ENCODE measurements at regions not wholly inside any gene's neighbourhood (a gene's known extent, or its start where the extent isn't known, plus 50 kb on each side); places are given as distances from the start of the nearest gene placed in this dataset.

DNA sequence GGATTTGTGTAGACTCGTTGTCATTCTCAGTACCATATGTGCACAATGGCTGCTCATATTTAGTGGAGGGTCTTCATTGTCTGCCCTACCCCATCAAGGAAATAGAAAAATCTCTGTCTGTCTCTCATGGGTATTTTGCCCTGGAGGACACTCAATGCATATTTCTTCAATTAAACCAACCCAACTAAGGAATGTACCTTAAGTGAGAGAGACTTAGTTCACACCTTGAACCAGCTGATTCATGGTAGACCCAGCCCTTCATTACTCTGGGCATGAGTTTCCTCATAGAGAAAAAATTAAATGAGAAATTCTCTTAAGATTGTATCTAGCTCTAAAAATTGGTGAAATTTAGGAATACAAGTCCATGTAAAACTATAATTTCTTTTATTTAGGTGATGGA is 107.1 kb upstream of the PLEKHG7 start:
- in situ Hi-C loops (cut with HindIII; ENCODE audit: low pct_unique_long_range_greater_than_20kb, low sequenced_read_pairs): no loop called here
- Histone ChIP-seq H3K27me3 (ENCODE audit: control insufficient read depth, insufficient read depth, low read length) (no peaks in the 10 kb centered on the region), H3K4me1 (ENCODE audit: control insufficient read depth, insufficient read depth, low read length) (no peaks in the 10 kb centered on the region), H3K27ac (ENCODE audit: low read length) (no peak overlapping the region), H3K4me3 (ENCODE audit: low read depth in 2 of 2, low read length in 2 of 2) (no peak overlapping the region), H3K36me3 (ENCODE audit: control insufficient read depth, insufficient read depth, low read length) (no peaks in the 10 kb centered on the region), H3K9me3 (ENCODE audit: control insufficient read depth, insufficient read depth, low read depth, low read length) (no peaks in the 10 kb centered on the region)
- no peak for DNase-seq (ENCODE audit: low read depth, low spot score)
- no peak for ATAC-seq
- CTCF ChIA-PET: no interaction called here
- intact Hi-C loops (cut with micrococcal nuclease; ENCODE audit: unreplicated experiment): no loop called here
- no TSS peak for BruUV-seq (replicated peaks)
- POLR2A ChIA-PET: no interaction called here
- TF ChIP-seq POLR2AphosphoS5 (IDR thresholded peaks at IDR 0.05; ENCODE audit: low read depth, low read length) (no peak), SIN3A (IDR thresholded peaks at IDR 0.05; ENCODE audit: borderline replicate concordance, insufficient read depth, low read depth, low read length) (no peak), TCF7L2 (IDR thresholded peaks at IDR 0.05; ENCODE audit: low read depth, low read length) (no peak)
- TF ChIP-seq, protein P1, sequence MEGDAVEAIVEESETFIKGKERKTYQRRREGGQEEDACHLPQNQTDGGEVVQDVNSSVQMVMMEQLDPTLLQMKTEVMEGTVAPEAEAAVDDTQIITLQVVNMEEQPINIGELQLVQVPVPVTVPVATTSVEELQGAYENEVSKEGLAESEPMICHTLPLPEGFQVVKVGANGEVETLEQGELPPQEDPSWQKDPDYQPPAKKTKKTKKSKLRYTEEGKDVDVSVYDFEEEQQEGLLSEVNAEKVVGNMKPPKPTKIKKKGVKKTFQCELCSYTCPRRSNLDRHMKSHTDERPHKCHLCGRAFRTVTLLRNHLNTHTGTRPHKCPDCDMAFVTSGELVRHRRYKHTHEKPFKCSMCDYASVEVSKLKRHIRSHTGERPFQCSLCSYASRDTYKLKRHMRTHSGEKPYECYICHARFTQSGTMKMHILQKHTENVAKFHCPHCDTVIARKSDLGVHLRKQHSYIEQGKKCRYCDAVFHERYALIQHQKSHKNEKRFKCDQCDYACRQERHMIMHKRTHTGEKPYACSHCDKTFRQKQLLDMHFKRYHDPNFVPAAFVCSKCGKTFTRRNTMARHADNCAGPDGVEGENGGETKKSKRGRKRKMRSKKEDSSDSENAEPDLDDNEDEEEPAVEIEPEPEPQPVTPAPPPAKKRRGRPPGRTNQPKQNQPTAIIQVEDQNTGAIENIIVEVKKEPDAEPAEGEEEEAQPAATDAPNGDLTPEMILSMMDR (IDR thresholded peaks at IDR 0.05): no peak
- TF ChIP-seq, protein P2, sequence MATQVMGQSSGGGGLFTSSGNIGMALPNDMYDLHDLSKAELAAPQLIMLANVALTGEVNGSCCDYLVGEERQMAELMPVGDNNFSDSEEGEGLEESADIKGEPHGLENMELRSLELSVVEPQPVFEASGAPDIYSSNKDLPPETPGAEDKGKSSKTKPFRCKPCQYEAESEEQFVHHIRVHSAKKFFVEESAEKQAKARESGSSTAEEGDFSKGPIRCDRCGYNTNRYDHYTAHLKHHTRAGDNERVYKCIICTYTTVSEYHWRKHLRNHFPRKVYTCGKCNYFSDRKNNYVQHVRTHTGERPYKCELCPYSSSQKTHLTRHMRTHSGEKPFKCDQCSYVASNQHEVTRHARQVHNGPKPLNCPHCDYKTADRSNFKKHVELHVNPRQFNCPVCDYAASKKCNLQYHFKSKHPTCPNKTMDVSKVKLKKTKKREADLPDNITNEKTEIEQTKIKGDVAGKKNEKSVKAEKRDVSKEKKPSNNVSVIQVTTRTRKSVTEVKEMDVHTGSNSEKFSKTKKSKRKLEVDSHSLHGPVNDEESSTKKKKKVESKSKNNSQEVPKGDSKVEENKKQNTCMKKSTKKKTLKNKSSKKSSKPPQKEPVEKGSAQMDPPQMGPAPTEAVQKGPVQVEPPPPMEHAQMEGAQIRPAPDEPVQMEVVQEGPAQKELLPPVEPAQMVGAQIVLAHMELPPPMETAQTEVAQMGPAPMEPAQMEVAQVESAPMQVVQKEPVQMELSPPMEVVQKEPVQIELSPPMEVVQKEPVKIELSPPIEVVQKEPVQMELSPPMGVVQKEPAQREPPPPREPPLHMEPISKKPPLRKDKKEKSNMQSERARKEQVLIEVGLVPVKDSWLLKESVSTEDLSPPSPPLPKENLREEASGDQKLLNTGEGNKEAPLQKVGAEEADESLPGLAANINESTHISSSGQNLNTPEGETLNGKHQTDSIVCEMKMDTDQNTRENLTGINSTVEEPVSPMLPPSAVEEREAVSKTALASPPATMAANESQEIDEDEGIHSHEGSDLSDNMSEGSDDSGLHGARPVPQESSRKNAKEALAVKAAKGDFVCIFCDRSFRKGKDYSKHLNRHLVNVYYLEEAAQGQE (IDR thresholded peaks at IDR 0.05; ENCODE audit: insufficient read depth in 1 of 2, low read depth in 2 of 2, low read length in 1 of 2): no peak

DNA sequence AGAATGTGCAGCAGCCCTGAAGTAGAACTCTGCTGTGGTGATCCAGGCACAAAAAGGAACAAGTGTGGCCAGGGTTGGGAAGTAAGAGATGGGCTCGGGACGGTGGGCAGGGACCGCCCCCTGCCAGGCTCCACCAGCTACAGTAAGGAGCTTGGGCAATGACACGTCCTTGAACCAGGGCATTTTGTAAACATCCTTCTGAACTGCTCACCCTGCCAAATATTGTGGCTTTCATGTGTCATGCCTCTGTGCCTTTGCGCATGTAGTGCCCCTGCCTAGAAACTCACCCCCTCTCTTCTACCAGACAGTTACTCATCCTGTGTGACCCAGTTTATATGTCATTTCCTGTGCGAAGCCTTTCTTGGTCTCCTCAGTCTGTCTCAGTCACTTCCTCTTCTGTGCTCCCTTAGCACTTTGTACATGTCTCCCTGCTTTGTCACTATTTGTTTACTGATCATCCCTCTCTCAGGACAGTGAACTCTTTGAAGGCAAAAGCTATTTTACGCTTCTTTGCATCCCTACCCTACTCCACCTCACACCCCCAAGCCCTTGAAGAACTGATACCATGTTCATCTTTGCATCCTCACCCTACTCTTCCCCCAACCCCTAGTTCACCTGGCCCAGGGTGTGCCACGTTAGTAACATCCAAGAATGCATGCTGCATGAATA is 108.9 kb upstream of the PLEKHG7 start:
- in situ Hi-C loops (cut with HindIII; ENCODE audit: low pct_unique_long_range_greater_than_20kb, low sequenced_read_pairs): no loop called here
- Histone ChIP-seq H3K9me3 (ENCODE audit: control insufficient read depth, insufficient read depth, low read depth, low read length) (no peaks in the 10 kb centered on the region), H3K27ac (ENCODE audit: low read length) (no peak overlapping the region), H3K4me1 (ENCODE audit: control insufficient read depth, insufficient read depth, low read length) (no peaks in the 10 kb centered on the region), H3K36me3 (ENCODE audit: control insufficient read depth, insufficient read depth, low read length) (no peaks in the 10 kb centered on the region), H3K27me3 (ENCODE audit: control insufficient read depth, insufficient read depth, low read length) (no peaks in the 10 kb centered on the region), H3K4me3 (ENCODE audit: low read depth in 2 of 2, low read length in 2 of 2) (no peak overlapping the region)
- no TSS peak for BruUV-seq (replicated peaks)
- ChIA-PET POLR2A (no interaction called here), CTCF (no interaction called here)
- intact Hi-C loops (cut with micrococcal nuclease; ENCODE audit: unreplicated experiment): no loop called here
- DNase-seq (ENCODE audit: low read depth, low spot score) (peak; percentile 61), ATAC-seq (peak; percentile 81)
- TF ChIP-seq POLR2AphosphoS5 (IDR thresholded peaks at IDR 0.05; ENCODE audit: low read depth, low read length): no peak
- TF ChIP-seq, protein P1 (IDR thresholded peaks at IDR 0.05): no peak
- TF ChIP-seq, protein P2 (IDR thresholded peaks at IDR 0.05; ENCODE audit: insufficient read depth in 1 of 2, low read depth in 2 of 2, low read length in 1 of 2): no peak
- TF ChIP-seq TCF7L2 (IDR thresholded peaks at IDR 0.05; ENCODE audit: low read depth, low read length): no peak
- no peak for TF ChIP-seq SIN3A (IDR thresholded peaks at IDR 0.05; ENCODE audit: borderline replicate concordance, insufficient read depth, low read depth, low read length)
